Testis (tissue), 2 donors: ENCODE measurements at regions not wholly inside any gene's neighbourhood (a gene's known extent, or its start where the extent isn't known, plus 50 kb on each side); places are given as distances from the start of the nearest gene placed in this dataset.

Source experiments
- POLR2A ChIP-seq: fragments of 450-650 bp; IDR thresholded peaks from one replicate; pipeline ENCODE4 v1.6.1; 2017; ENCODE audit warnings: antibody characterized with exemption, mild to moderate bottlenecking, moderate library complexity
- TF ChIP-seq, protein P1 (sequence below), 3 experiments: fragments of 450-650 bp in 2 of 3; fragments of 200-600 bp in 1 of 3; sonication (generic) in 1 of 3; IDR thresholded peaks; one replicate each; pipeline ENCODE4 v1.5.1; 2016 to 2019; ENCODE audit warnings: antibody characterized with exemption in 3 of 3, mild to moderate bottlenecking in 2 of 3, moderate library complexity in 1 of 3

DNA sequence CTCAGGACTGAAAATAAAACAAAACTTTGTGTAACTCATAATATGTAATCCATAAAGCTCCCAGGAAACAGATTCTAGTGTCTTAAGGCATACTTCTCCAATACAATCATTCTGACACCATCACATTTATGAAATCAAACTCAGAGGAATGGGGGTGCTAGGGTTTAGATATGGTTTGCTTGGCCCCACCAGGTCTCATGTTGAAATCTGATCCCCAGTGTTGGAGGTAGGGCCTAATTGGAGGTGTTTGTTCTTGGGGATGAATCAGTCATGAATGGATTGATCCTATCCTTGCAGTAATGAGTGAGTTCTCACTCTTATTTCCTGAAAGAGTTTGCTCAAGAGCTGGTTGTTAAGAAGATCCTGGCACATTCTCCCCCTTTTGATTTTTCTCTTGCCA is 380.9 kb downstream of the ETS1 start:
- TF ChIP-seq, protein P1, sequence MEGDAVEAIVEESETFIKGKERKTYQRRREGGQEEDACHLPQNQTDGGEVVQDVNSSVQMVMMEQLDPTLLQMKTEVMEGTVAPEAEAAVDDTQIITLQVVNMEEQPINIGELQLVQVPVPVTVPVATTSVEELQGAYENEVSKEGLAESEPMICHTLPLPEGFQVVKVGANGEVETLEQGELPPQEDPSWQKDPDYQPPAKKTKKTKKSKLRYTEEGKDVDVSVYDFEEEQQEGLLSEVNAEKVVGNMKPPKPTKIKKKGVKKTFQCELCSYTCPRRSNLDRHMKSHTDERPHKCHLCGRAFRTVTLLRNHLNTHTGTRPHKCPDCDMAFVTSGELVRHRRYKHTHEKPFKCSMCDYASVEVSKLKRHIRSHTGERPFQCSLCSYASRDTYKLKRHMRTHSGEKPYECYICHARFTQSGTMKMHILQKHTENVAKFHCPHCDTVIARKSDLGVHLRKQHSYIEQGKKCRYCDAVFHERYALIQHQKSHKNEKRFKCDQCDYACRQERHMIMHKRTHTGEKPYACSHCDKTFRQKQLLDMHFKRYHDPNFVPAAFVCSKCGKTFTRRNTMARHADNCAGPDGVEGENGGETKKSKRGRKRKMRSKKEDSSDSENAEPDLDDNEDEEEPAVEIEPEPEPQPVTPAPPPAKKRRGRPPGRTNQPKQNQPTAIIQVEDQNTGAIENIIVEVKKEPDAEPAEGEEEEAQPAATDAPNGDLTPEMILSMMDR (IDR thresholded peaks at IDR 0.05) = no peak
- TF ChIP-seq POLR2A = no peak
